ENCODE measurements at regions not wholly inside any gene's neighbourhood (a gene's known extent, or its start where the extent isn't known, plus 50 kb on each side); places are given as distances from the start of the nearest gene placed in this dataset.

DNA sequence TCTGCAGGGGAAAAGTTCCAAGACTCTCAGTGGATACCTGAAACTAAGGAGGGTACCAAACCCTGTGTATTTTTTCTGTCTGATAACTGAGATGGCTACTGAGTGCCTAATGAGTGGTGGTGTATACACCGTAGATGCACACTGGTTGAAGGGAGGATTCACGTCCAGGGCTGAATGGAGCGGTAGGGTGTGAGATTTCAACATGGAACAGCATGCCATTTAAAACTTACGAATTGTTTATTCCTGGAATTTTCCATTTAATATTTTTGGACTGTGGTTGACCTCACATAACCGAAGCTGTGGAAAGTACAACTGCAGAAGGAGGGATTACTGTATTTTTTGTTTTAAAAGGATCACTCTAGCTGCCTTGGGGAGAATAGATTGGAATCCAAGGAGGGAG, 322.5 kb upstream of the SORL1-AS1 start:
- no peak for TF ChIP-seq TAF1 (IDR thresholded peaks at IDR 0.05; ENCODE audit: borderline replicate concordance, low read depth, low read length)
- no peak for TF ChIP-seq POLR2A (IDR thresholded peaks at IDR 0.05; ENCODE audit: low read depth, low read length)
